ENCODE measurements at regions not wholly inside any gene's neighbourhood (a gene's known extent, or its start where the extent isn't known, plus 50 kb on each side); places are given as distances from the start of the nearest gene placed in this dataset.

DNA sequence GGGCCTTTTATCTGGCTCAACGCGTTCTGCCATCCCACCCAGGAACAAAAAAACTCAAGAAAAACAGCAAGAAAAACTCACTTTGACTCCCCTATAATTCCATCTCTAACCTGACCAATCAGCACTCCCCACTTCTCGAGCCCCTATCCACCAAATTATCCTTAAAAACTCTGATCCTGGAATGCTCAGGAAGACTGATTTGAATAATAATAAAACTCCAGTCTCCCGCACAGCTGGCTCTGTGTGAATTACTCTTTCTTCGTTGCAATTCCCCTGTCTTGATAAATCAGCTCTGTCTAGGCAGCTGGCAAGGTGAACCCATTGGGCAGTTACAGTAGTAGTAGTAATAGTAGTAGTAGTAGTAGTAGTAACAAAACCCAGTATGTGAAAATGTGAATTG is 165.7 kb upstream of the CASK start:
- TF ChIP-seq, protein P1, sequence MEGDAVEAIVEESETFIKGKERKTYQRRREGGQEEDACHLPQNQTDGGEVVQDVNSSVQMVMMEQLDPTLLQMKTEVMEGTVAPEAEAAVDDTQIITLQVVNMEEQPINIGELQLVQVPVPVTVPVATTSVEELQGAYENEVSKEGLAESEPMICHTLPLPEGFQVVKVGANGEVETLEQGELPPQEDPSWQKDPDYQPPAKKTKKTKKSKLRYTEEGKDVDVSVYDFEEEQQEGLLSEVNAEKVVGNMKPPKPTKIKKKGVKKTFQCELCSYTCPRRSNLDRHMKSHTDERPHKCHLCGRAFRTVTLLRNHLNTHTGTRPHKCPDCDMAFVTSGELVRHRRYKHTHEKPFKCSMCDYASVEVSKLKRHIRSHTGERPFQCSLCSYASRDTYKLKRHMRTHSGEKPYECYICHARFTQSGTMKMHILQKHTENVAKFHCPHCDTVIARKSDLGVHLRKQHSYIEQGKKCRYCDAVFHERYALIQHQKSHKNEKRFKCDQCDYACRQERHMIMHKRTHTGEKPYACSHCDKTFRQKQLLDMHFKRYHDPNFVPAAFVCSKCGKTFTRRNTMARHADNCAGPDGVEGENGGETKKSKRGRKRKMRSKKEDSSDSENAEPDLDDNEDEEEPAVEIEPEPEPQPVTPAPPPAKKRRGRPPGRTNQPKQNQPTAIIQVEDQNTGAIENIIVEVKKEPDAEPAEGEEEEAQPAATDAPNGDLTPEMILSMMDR (IDR thresholded peaks at IDR 0.05; ENCODE audit: low read length) = no peak
- no peak for TF ChIP-seq EZH2 (IDR thresholded peaks at IDR 0.05; ENCODE audit: borderline replicate concordance, low read length)

Data from OCI-LY1 (cell line).